NCI-H128 (cell line): ENCODE measurements at regions not wholly inside any gene's neighbourhood (a gene's known extent, or its start where the extent isn't known, plus 50 kb on each side); places are given as distances from the start of the nearest gene placed in this dataset.
"Not testable (repeated sequence)": the region's sequence is repeated elsewhere in the genome, so short reads cannot be mapped to it uniquely, and the experiment has no call there.

Source experiments
- DNase-seq: peaks from one replicate; lab custom pipeline; 2025; ENCODE audit not compliant: unreplicated experiment; lab: John Stamatoyannopoulos, UW

GRCh38 chr11:122023614-122024250, 92.3 kb downstream of the BLID start:
- no peak for DNase-seq

- DNase-seq: no peak
Measured at GRCh38 chr11:122022646-122023045, 93.4 kb downstream of the BLID start.

GRCh38 chr11:122020902-122021301, 95.1 kb downstream of the BLID start:
- no peak for DNase-seq

- DNase-seq: no peak
Measured at GRCh38 chr11:122019908-122020694, 95.9 kb downstream of the BLID start.

GRCh38 chr11:122007601-122008071, 108.4 kb downstream of the BLID start:
- no peak for DNase-seq

- DNase-seq: no peak
Measured at GRCh38 chr11:122004446-122004845, 111.6 kb downstream of the BLID start.

GRCh38 chr11:122002926-122003325, 113.1 kb downstream of the BLID start:
- DNase-seq: no peak

- no peak for DNase-seq
Measured at GRCh38 chr11:122002047-122002446, 114.0 kb downstream of the BLID start.

GRCh38 chr11:121999651-122000050, 116.4 kb downstream of the BLID start:
- no peak for DNase-seq

GRCh38 chr11:121996574-121996973, 119.4 kb downstream of the BLID start:
- no peak for DNase-seq

- DNase-seq: no peak
Measured at GRCh38 chr11:121983901-121984300, 132.1 kb downstream of the BLID start.

- DNase-seq: not testable (repeated sequence)
Measured at GRCh38 chr11:121977914-121978313, 138.1 kb downstream of the BLID start.

- no peak for DNase-seq
Measured at GRCh38 chr11:121968638-121969037, 147.4 kb downstream of the BLID start.

GRCh38 chr11:121967131-121967704, 148.8 kb downstream of the BLID start:
- no peak for DNase-seq

- no peak for DNase-seq
Measured at GRCh38 chr11:121965330-121965729, 150.7 kb downstream of the BLID start.

- DNase-seq: no peak
Measured at GRCh38 chr11:121964591-121964990, 151.4 kb downstream of the BLID start.

- DNase-seq: not testable (repeated sequence)
Measured at GRCh38 chr11:121963846-121964245, 152.2 kb downstream of the BLID start.

GRCh38 chr11:121961321-121961801, 154.7 kb downstream of the BLID start:
- no peak for DNase-seq

- DNase-seq: no peak
Measured at GRCh38 chr11:121958971-121959325, 157.1 kb downstream of the BLID start.

- no peak for DNase-seq
Measured at GRCh38 chr11:121958323-121958970, 157.6 kb downstream of the BLID start.

- no peak for DNase-seq
Measured at GRCh38 chr11:121953122-121953521, 162.9 kb downstream of the BLID start.

- DNase-seq: no peak
Measured at GRCh38 chr11:121950160-121950559, 165.9 kb downstream of the BLID start.
